ENCODE measurements at regions not wholly inside any gene's neighbourhood (a gene's known extent, or its start where the extent isn't known, plus 50 kb on each side); places are given as distances from the start of the nearest gene placed in this dataset.

DNA sequence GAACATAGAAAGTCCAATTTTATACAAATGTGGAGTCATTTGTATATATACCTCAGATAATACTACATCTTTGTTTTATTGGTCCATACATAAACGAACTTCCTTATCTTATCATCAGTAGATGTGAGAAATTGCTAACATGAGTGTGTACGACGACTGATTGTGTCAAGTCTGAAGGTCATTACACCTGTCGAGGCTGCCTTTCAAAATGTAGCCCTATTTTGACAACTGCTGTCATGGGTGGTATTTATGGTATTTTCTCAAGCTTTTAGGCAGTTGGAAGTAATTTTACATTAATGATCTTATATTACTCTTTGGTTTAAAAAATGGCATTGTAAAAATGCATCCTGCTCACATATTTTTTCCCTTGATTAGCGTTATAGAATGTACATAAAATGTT, 183.7 kb upstream of the DNAJC19 start:
- no peak overlapping the region for H3K27ac ChIP-seq (ENCODE audit: low read depth, low read length)
- H2AK5ac ChIP-seq (ENCODE audit: low read depth, low read length) = no peak overlapping the region
- H3K4ac ChIP-seq (replicated peaks; ENCODE audit: insufficient read length, low read depth, low read length) = no peak overlapping the region
- H4K20me1 ChIP-seq (replicated peaks in 1 of 2; ENCODE audit: control insufficient read depth in 1 of 2, insufficient read depth in 2 of 2, low read length in 2 of 2) = no peaks in the 10 kb centered on the region
- H3K4me3 ChIP-seq (ENCODE audit: extremely low read depth in 1 of 4, insufficient read depth in 2 of 4, low read depth in 3 of 4, low read length in 4 of 4) = no peak overlapping the region
- no peak overlapping the region for H3K23ac ChIP-seq (ENCODE audit: insufficient read length)
- H3K79me1 ChIP-seq (ENCODE audit: low read depth, low read length) = no peaks in the 10 kb centered on the region
- no peak overlapping the region for H4K91ac ChIP-seq (replicated peaks; ENCODE audit: insufficient read length, low read length)
- H2BK120ac ChIP-seq (replicated peaks; ENCODE audit: low read depth, low read length) = no peak overlapping the region
- H4K8ac ChIP-seq (ENCODE audit: extremely low read depth, insufficient read depth, low read length) = no peak overlapping the region
- 94% methylated on average over 5 of the region's 5 CpGs; no CpG with 5 or more reads in 1 of the 2 experiments for WGBS, 2 experiments (ENCODE audit: extremely low coverage in 1 of 2, insufficient coverage in 1 of 2, insufficient read length in 1 of 2, insufficient replicate concordance in 2 of 2, low coverage in 1 of 2, low lambda C conversion rate in 2 of 2, missing lambda C conversion rate in 1 of 2)
- H3K14ac ChIP-seq (ENCODE audit: insufficient read length) = no peak overlapping the region
- H4K5ac ChIP-seq (ENCODE audit: insufficient read length, low read depth, low read length) = no peak overlapping the region
- no peaks in the 10 kb centered on the region for H3K36me3 ChIP-seq (ENCODE audit: control insufficient read depth in 2 of 4, insufficient read depth in 4 of 4, low read length in 3 of 4)
- no peaks in the 10 kb centered on the region for H3K23me2 ChIP-seq (ENCODE audit: low read depth, low read length)
- DNase-seq (ENCODE audit: low read depth in 1 of 2, low spot score in 2 of 2) (no peak), FAIRE-seq (no peak)
- no peak overlapping the region for H3K9ac ChIP-seq (replicated peaks in 1 of 4; ENCODE audit: extremely low read depth in 1 of 4, low read depth in 3 of 4, low read length in 3 of 4)
- H3K79me2 ChIP-seq (ENCODE audit: control insufficient read depth in 1 of 2, insufficient read depth in 2 of 2, low read length in 2 of 2) = no peaks in the 10 kb centered on the region
- H3K9me3 ChIP-seq (ENCODE audit: insufficient read depth in 2 of 2, low read depth in 1 of 2, low read length in 1 of 2) = no peaks in the 10 kb centered on the region
- no peak overlapping the region for H3K4me2 ChIP-seq (ENCODE audit: insufficient read depth in 1 of 2, low read depth in 2 of 2, low read length in 2 of 2)
- H3K18ac ChIP-seq (ENCODE audit: extremely low read depth, low read length) = no peak overlapping the region
- H2BK12ac ChIP-seq (ENCODE audit: low read depth, low read length) = no peak overlapping the region
- H2BK15ac ChIP-seq (ENCODE audit: low read length) = no peak overlapping the region
- no peak overlapping the region for H2BK20ac ChIP-seq (ENCODE audit: low read length)
- H3K27me3 ChIP-seq (replicated peaks in 1 of 4; ENCODE audit: control insufficient read depth in 3 of 4, extremely low read depth in 1 of 4, insufficient read depth in 3 of 4, low read length in 3 of 4) = no peaks in the 10 kb centered on the region
- TF ChIP-seq FOSL1 (IDR thresholded peaks at IDR 0.05; ENCODE audit: insufficient read depth, low read depth, low read length) (no peak), SIX5 (IDR thresholded peaks at IDR 0.05; ENCODE audit: low read depth, low read length) (no peak), RBBP5 (IDR thresholded peaks at IDR 0.05; ENCODE audit: borderline replicate concordance, low read depth, low read length) (no peak), SIRT6 (IDR thresholded peaks at IDR 0.05; ENCODE audit: low read length) (no peak), HDAC2 (IDR thresholded peaks at IDR 0.05; ENCODE audit: borderline replicate concordance in 1 of 2, low read depth in 2 of 2, low read length in 2 of 2) (no peak), CTBP2 (IDR thresholded peaks at IDR 0.05; ENCODE audit: borderline replicate concordance, insufficient read depth, insufficient read length, low read length) (no peak), JUN (IDR thresholded peaks at IDR 0.05; ENCODE audit: low read depth, low read length) (no peak), SUZ12 (IDR thresholded peaks at IDR 0.05; ENCODE audit: low read length) (no peak), SP1 (IDR thresholded peaks at IDR 0.05; ENCODE audit: low read depth, low read length) (no peak), SRF (IDR thresholded peaks at IDR 0.05; ENCODE audit: low read depth, low read length) (no peak)
- H3K4me1 ChIP-seq (replicated peaks in 1 of 4; ENCODE audit: control insufficient read depth in 3 of 4, insufficient read depth in 4 of 4, low read length in 3 of 4) = no peaks in the 10 kb centered on the region; a peak in 1 of 7 replicates
- no peak overlapping the region for H2AFZ ChIP-seq (ENCODE audit: low read length)
- no peak overlapping the region for H3K56ac ChIP-seq (replicated peaks; ENCODE audit: insufficient read length, low read depth, low read length)
- POLR2A ChIA-PET (ENCODE audit: partially characterized antibody) = no interaction called here
- no peak overlapping the region for H2BK5ac ChIP-seq (ENCODE audit: low read depth, low read length)
- CTCF ChIA-PET (ENCODE audit: partially characterized antibody) = no interaction called here
